IPS-NIHi7 (cell line): ENCODE measurements at regions not wholly inside any gene's neighbourhood (a gene's known extent, or its start where the extent isn't known, plus 50 kb on each side); places are given as distances from the start of the nearest gene placed in this dataset.
"Not testable (repeated sequence)": the region's sequence is repeated elsewhere in the genome, so short reads cannot be mapped to it uniquely, and the experiment has no call there.

Experiments
- DNase-seq: peaks from one replicate; pipeline ENCODE4 v3.0.0; 2012; ENCODE audit warnings: mixed read lengths; ENCODE audit errors: extremely low spot score

DNA sequence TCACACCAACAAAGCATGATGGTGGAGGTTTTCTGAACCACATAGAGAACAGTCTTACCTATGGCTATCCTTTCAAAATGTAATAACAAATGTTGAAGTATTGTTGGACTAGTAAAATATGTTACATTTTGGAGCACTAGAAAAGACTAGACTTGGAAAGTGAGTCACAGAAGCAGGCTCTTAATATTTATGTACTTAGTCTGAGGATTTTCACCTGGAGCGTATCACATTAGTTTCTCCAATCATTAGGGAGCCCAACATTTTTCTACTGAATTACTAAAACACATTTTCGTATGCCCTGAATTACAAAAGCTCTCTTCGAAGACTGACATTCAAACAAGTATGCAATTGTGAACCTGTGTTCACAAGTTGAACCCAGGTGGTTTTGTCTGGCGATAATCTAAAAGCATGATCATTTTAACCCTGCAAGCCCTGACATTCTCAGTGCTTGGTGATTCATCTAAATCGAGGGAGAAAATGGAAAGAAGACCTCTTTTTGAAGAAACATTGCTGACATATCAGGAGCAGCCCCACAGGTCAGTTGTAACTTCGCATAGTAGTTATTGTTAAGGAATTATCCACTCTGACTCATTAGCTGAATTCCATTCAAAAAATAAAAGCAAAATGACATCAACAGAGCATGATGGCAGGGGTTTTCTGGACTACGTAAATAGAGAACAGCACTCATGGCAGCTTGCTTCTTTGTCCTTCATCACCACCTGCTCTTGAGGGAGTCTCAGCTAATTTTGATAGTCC lies 679.8 kb upstream of the NECTIN3 start:
- DNase-seq, result no peak

DNA sequence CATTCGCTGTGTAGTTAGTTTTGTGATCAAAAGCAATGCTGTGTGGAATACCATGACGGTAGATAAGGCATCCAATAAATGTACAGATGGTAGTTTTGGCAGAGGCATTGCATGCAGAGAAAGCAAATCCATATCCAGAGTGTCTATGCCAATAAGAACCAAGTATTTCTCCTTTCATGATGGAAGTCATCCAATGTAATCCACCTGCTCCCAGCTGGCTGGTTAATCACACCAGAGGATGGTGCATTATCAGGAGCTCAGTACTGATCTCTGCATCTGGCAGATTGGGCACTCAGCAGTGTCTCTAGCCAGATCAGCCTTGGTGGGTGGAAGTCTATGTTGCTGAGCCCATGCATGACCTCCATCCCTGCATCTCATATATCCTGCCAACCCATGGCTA lies 677.7 kb upstream of the NECTIN3 start:
- no peak for DNase-seq

DNA sequence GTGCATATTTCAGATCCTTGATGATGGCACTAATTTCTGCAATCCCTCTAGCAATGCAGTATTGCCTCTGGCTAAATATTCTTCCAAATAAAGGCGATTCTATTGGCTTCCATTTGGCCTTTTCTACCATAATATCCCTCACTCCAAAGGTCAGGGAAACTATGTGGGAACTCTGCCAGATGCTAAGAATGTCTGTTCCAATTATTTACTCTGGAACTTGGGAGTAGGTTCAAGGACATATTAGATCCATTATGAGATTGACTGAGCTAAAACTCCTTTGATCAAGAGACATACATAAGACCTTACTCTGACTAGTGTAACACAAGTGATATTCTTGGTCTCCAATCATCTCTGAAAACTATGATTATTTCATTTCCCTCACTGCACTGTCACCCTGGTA lies 674.5 kb upstream of the NECTIN3 start:
- DNase-seq, result no peak

- DNase-seq, result no peak
Observed at GRCh38 chr3:110400315-110400714, 671.3 kb upstream of the NECTIN3 start.

GRCh38 chr3:110405830-110406585 lies 665.6 kb upstream of the NECTIN3 start:
- no peak for DNase-seq

- no peak for DNase-seq
Observed at GRCh38 chr3:110413266-110413665, 658.4 kb upstream of the NECTIN3 start.

DNA sequence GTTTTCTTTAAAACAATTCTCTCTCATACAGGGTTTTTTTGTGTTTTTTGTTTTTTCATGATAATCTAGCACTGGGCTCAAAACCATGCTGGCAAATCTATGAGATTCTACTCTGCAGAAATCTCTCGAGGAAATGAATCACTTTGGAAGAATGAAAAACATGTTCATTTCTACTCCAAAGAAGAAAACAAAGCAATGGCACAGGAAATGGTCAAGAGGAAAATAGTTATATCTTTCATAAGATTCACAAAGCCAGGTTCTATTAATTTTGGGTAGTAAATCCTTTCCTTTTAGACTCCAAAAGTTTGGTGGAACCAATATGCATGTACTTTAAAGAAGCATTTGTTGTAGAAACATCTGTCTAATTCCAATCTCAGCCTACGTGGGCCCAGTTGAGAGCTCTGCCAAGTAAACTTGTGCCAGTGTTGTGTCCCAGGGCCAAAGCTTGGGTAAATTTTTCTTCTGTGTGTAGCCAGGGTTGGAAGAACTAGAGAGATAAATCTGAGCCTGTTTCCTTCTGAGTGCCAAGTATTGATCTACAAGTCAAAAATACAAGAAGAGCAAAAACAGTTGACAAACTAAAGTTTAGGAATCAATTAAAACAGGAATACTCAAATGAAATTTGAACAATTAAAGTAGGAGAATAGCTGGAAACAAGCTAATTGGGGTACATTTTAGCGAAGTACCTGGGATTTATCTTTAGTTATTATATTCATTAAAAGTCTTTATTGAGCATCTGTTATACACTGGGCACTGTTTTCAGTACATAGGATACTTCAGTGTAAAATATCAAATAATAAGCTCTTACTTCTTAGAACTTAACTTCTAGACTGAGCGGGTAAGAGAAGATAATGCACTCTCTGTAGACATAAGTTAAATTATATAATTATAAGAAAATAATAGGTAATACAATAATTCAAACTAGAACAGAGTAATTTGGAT lies 657.5 kb upstream of the NECTIN3 start:
- no peak for DNase-seq

- no peak for DNase-seq
Observed at GRCh38 chr3:110414855-110415254, 656.8 kb upstream of the NECTIN3 start.

DNA sequence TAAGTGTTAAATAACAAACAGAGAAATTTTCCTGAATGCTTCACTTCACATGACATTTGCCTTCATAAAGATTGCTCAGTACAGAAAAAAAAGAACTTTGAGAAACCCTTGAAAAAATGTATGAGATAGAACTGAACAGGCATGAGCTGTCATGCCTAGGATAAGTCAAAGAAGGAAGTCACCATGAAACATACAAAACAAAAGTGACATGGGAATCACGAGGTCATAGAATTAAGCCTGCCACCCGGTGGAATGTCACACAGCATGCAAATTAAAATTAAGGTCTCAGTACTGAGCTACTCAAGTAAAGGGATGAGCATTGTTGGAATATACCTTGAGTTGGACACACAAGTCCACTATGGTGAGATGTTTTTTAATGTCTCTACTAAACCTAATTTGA lies 652.5 kb upstream of the NECTIN3 start:
- no peak for DNase-seq

DNA sequence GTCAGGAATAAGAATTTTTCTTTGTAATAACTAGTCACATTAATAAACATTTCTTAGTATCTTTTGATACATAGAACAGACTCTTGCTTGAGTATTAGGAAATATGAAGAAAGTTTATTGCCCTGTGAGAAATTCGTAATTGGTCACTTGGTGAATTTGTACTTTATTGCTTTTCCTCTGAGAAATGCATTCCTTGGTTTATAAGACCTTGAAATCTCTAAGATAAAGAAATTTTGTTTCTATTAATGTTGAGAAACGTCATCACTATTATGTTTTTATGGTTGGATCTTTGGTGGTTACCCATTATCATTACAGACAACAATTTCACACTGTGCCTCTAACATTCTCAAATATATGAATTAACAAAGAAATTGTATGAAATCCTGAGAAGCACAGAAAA lies 652.0 kb upstream of the NECTIN3 start:
- no peak for DNase-seq

GRCh38 chr3:110420158-110420641 lies 651.4 kb upstream of the NECTIN3 start:
- DNase-seq, result no peak

DNA sequence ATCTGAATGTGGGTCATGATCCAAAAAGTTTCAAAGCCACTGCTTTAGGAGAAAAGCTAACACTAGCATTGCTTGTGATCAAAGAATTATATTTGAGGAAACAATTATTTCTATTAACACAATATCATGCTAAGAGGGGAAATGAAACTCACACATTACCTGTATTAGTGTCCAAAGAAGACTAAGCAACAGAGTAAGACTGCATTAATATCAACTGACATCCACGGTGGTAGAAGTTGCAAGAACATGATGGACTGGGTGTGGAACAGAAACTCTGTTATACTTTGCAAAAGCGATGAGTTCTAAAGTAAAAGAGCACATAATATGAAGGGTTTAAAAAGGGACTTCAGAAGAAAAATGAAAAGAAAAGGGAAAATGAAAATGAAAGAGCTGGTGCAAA lies 648.3 kb upstream of the NECTIN3 start:
- no peak for DNase-seq

- no peak for DNase-seq
Observed at GRCh38 chr3:110430146-110430545, 641.5 kb upstream of the NECTIN3 start.

- no peak for DNase-seq
Observed at GRCh38 chr3:110436209-110436608, 635.4 kb upstream of the NECTIN3 start.

- DNase-seq, result not testable (repeated sequence)
Observed at GRCh38 chr3:110440066-110440653, 631.5 kb upstream of the NECTIN3 start.

DNA sequence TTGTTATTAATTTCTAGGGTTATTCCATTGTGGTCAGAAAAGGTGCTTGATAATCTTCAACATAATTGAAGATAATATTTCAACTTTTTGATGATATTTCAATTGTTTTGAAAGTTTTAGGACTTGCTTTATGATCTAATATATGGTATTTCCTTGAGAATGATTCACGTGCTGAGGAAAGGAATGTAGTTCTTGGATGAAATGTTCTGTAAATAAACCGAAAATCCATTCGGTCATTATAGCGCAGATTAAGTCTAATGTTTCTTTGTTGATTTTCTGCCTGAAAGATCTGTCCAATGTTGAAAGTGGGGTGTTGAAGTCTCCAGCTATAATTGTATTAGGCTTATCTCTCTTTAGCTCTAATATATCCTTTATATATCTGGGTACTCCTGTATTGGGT lies 617.5 kb upstream of the NECTIN3 start:
- DNase-seq, result no peak

- no peak for DNase-seq
Observed at GRCh38 chr3:110456001-110456400, 615.6 kb upstream of the NECTIN3 start.

- DNase-seq, result no peak
Observed at GRCh38 chr3:110456438-110457138, 615.0 kb upstream of the NECTIN3 start.

DNA sequence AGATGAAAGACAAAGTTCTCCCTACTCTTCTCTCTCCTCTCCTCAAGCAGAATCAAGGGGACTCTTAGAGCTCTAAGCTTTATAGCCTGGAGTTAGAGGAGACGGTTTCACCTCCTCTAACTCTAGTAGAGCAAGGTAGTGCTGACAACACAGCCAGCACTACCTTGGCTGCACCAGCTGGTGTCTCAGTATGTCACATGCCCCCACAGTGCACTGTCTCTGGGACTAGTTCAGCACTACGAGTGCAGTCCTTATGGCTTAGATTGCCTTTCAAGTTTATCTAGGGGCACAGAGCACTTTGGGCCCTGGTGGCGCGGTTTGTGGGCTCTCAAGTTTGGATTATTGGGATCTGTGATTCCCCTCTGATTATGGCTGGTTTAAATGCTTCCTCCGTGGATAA lies 614.1 kb upstream of the NECTIN3 start:
- DNase-seq, result no peak

DNA sequence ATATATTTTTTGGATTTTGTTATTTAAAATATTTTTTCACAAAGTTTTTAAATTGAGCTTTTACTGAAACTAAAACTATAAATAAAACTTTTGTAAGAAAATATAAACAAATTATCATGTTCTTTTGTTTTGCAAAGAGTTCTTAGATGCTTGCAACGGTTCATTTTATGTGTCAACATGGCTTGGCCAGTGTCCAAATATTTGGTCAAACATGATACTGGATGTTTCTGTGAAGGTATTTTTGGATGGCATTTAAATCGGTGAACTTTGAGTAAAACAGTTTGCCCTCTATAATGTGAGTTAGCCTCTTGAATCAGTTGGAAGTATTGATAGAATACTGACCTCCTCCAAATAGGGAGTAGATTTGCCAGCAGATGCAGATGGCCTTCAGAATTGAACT lies 612.6 kb upstream of the NECTIN3 start:
- DNase-seq, result no peak

DNA sequence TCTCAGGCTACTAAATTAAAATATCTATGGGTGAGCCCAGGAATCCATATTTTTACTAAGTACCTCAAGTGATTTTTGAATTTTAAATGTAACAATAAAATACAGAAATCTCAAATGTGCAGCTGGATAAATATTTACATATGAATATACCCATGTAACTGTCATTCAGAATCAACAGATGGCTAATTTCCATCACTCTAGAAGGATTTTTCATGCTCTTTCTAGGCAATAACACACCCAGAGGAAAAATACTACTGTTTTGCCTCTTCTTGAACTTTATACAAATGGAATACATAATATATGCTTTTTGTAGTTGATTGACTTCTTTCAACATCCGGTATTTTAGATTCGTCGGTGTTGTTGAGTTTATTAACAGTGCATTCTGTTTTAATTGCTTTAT lies 601.3 kb upstream of the NECTIN3 start:
- no peak for DNase-seq
